GM18517 (cell line): ENCODE measurements at regions not wholly inside any gene's neighbourhood (a gene's known extent, or its start where the extent isn't known, plus 50 kb on each side); places are given as distances from the start of the nearest gene placed in this dataset.

ENCODE experiments used
- ATAC-seq: cut with Tn5 transposase; IDR thresholded peaks from one replicate; pipeline ENCODE4 v1.9.1; 2021; ENCODE audit warnings: mild to moderate bottlenecking, moderate library complexity; ENCODE audit not compliant: unreplicated experiment

- ATAC-seq: no peak
Observed at GRCh38 chr5:18985171-18985758, 1002.7 kb downstream of the CDH18 start.

GRCh38 chr5:18987101-18987500 is 1000.9 kb downstream of the CDH18 start:
- ATAC-seq: no peak

GRCh38 chr5:18990852-18991251 is 997.1 kb downstream of the CDH18 start:
- ATAC-seq: no peak

- no peak for ATAC-seq
Observed at GRCh38 chr5:18992264-18992663, 995.7 kb downstream of the CDH18 start.

- ATAC-seq: no peak
Observed at GRCh38 chr5:18999478-18999877, 988.5 kb downstream of the CDH18 start.

- no peak for ATAC-seq
Observed at GRCh38 chr5:19001054-19001453, 986.9 kb downstream of the CDH18 start.

GRCh38 chr5:19001539-19001938 is 986.5 kb downstream of the CDH18 start:
- ATAC-seq: no peak

GRCh38 chr5:19002111-19002510 is 985.9 kb downstream of the CDH18 start:
- no peak for ATAC-seq

GRCh38 chr5:19018822-19019221 is 969.2 kb downstream of the CDH18 start:
- no peak for ATAC-seq

- ATAC-seq: no peak
Observed at GRCh38 chr5:19031491-19031890, 956.5 kb downstream of the CDH18 start.

GRCh38 chr5:19035816-19036215 is 952.2 kb downstream of the CDH18 start:
- no peak for ATAC-seq

GRCh38 chr5:19042106-19042505 is 945.9 kb downstream of the CDH18 start:
- no peak for ATAC-seq

- no peak for ATAC-seq
Observed at GRCh38 chr5:19044311-19044710, 943.7 kb downstream of the CDH18 start.

GRCh38 chr5:19044931-19045695 is 942.9 kb downstream of the CDH18 start:
- ATAC-seq: no peak

- ATAC-seq: no peak
Observed at GRCh38 chr5:19047277-19047676, 940.7 kb downstream of the CDH18 start.

- ATAC-seq: no peak
Observed at GRCh38 chr5:19048726-19049125, 939.3 kb downstream of the CDH18 start.

- ATAC-seq: no peak
Observed at GRCh38 chr5:19058216-19058615, 929.8 kb downstream of the CDH18 start.

- ATAC-seq: no peak
Observed at GRCh38 chr5:19064094-19064493, 923.9 kb downstream of the CDH18 start.

- ATAC-seq: no peak
Observed at GRCh38 chr5:19067741-19068140, 920.3 kb downstream of the CDH18 start.

GRCh38 chr5:19098434-19098833 is 889.6 kb downstream of the CDH18 start:
- no peak for ATAC-seq

- ATAC-seq: no peak
Observed at GRCh38 chr5:19099195-19099594, 888.8 kb downstream of the CDH18 start.

GRCh38 chr5:19104948-19105347 is 883.1 kb downstream of the CDH18 start:
- ATAC-seq: no peak

- no peak for ATAC-seq
Observed at GRCh38 chr5:19122923-19123322, 865.1 kb downstream of the CDH18 start.
